RKO (cell line): ENCODE measurements at regions not wholly inside any gene's neighbourhood (a gene's known extent, or its start where the extent isn't known, plus 50 kb on each side); places are given as distances from the start of the nearest gene placed in this dataset.

Experiments
- DNase-seq: peaks from one replicate; pipeline ENCODE4 v3.0.0-alpha.2; 2016; ENCODE audit warnings: low spot score

DNA sequence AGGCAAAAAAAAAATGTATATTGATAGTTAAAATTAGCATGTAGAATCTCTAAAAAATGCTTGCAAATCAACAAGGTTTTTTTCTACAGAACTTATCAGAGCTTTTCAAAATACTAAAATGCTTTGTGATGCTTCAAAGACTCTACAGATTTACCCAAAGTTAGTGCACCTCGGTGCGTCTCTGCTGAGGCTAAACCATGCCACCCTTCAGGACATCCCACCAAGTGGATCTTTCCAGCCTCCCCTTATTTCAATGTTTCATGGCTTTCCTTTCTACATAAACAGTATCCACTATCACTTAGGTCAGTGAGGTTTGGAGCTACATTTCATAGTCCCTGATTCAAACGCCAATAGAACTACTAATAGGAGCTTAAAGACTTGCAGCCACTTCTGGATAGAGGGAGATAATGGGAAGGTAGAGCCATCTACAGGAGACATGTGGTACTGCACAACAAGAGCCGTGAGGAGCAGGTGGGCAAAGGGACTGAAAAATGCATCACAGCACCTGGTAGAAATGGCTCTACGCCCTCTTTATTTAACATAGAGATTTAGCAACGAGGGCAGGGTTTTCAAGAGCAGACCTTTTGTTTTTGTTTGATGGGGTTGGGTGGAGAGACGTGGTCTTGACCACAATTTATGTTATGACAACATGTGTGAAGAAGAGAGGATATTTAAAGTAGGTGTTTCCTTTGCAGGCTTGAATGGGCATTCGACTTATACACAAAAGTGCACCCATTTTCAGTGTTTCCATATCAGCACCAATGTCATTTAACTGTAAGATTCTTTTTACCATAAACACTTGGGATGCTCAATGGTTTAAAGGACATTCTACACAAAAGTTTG is 56.1 kb upstream of the SLC35G4 start:
- DNase-seq, result peak; percentile 70

DNA sequence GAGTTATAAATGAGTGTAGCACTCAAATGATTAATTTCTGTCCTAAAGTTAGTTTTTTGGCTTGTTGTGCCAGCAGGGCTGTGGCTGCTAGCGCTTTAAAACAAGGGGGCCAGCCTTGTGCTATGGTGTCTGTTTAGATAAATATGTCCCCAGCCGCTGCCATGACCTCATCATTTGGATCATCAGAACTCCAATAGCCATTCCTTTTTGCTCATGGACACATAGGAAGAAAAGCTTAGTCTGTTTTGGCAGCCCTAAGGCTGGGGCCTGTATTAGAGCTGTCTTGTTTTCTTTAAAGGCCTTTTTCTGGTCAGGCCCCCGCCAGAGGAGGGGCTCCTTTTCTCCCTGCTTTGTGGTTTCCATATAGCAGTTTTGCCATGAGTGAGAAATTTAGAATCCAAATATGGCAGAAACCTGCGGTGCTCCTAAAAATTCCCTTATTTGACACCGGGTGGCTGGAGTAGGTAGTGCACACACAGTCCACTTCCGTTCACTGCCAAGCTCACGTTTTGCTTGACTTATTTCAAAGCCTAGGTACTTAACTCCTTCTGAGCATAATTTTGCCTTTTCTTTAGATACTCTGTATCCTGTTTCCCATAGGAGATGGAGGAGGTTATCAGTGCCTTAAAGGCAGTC is 60.4 kb upstream of the SLC35G4 start:
- DNase-seq, result no peak

GRCh38 chr18:11548396-11548795 is 61.0 kb upstream of the SLC35G4 start:
- no peak for DNase-seq

DNA sequence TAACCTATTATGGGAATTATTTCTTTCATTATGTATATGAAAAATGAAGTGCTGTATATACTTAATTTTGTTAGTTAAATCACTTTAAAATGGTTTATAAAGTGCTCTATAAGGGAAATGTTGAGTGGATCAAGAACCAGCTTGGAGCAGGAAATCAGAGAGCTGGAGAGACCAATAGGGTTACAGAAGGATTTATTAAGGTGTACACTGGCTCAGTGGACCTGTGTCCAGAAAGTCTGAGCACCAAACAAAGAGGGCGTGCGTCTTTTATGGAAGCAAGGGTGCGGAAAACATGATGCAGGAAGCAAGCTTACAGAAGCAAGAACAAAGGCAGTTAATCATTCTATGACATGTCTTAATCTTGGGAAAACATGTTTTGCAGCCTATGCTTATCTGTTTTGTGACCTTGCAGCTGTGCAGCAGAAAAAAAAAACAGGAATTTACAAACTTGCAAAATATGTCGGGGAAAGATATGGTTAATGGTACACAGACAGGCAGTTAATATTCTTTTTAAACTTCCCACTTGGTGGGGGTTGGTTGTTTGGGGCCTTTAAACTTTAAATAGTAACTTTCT is 65.2 kb upstream of the SLC35G4 start:
- DNase-seq, result no peak

DNA sequence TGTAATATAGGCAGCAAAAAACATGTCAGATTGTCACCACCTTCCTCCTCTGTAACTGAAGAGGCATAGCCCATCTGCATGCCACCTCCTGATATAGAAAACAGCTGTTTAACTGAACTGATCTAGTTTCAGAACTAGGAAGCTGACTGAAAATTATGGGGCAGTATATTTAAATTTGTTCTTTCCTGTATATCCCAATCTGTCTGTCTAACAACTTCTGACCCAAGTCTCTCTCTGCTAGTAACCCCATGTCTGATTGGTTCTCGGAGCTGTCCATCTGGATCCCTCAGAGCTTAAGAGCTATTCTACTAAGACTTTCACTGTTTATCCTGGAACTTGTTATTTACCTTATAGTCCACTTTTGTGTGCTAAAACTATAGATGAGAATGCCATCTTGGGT is 68.2 kb upstream of the SLC35G4 start:
- DNase-seq, result no peak

GRCh38 chr18:11533942-11534496 is 75.4 kb upstream of the SLC35G4 start:
- DNase-seq, result no peak

GRCh38 chr18:11533513-11533890 is 75.9 kb upstream of the SLC35G4 start:
- DNase-seq, result no peak

GRCh38 chr18:11532758-11533512 is 76.5 kb upstream of the SLC35G4 start:
- DNase-seq, result no peak

GRCh38 chr18:11529081-11529480 is 80.3 kb upstream of the SLC35G4 start:
- no peak for DNase-seq

- DNase-seq, result no peak
These were observed 82.7 kb upstream of the SLC35G4 start for GRCh38 chr18:11526675-11527074.

GRCh38 chr18:11523804-11524203 is 85.6 kb upstream of the SLC35G4 start:
- DNase-seq, result no peak

- DNase-seq, result no peak
These were observed 86.4 kb upstream of the SLC35G4 start for GRCh38 chr18:11522992-11523391.

- DNase-seq, result no peak
These were observed 87.5 kb upstream of the SLC35G4 start for GRCh38 chr18:11521853-11522252.

GRCh38 chr18:11520536-11520935 is 88.9 kb upstream of the SLC35G4 start:
- DNase-seq, result no peak

DNA sequence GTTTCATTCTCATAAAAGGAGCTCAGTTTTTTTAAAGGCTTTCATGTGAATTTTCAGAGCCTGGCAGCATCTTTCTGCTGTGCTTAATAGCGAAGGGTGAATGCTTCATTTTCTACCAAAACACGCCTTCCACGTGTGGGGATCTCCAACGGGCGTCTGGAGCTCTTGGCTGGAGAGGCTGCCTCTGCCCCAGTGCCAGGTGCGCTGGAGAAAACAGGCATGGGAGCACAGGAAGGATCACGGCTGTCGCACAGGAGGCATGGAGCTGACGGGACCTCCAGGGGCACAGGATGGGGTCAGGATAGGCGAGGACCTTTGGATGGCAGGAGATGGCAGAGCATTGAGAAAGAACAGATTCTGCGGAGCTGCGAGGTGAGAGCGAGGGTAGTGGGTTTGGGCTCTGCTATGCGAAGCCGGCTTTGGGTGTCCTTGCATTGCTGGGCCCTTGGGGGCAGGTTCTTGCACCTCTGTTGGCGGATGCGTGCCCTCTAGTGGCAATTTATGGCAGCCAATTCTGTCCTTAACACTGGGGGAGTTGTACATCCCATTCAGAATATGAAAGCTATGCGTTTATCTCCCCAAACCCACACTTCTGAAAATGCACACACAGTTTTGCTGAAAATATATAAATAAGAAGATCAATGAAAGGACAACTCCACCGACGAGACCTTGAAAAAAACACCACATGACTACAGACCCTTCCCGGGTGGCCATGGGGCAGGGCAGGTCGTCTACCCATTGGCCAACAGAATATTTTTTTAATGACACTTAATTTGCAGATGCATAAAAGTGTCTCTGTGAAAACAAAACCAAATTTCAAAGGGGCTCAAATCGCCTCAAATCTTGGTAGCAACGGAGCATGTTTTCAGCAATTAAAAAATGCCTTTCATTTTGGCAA is 90.4 kb upstream of the SLC35G4 start:
- peak; percentile 67 for DNase-seq

DNA sequence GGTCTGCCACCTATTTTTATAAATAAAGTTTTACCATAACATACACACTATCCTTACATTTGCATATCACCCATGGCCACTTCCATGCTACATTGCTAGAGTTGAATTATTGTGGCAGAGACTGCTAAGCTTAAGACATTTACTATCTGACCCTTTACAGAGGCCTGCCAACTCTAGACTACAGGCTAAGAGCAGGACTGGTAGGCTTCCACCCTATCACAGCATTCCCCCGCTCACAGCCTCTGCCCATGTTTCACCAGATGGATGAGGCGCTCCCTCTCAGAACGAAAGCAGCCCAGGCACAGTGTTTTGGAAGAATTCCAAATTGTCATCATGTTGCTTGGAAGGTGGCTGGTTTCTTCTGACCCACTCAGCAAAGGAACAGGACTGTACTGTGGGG is 91.7 kb upstream of the SLC35G4 start:
- DNase-seq, result no peak

DNA sequence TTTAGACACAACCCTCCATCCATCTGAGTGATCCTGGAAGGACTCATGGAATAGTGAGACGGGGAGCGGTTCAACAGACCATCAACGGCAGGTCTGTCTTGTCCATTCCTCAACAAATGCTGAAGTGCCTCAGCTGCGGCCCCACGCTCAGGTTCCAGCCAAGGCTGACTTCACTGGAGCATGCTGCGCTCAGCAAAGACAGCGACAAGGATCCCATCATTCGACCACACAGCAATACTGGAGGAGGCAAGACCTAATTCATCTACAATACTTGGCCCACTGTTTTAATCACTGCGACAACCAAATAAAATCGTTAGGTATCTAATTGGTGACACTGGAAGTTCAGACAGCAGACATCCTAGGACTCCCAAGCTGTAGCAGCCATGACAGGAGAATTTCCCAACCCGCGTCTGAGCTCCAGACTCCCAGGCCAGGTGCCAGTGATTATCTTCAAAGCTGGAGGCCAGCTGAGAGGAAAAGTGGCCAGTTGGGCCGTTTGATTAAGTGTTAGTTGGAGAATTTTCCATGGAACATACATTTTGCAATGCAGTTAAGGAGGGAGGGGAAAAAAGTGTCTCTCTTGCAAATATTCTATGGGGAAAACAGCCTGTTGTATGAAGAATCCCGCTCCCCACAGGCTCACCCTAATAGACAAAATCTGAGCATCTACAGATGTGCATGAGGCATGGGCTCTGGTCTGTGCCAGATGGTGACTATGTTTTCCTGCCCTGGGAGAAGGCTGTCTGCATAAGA is 92.5 kb upstream of the SLC35G4 start:
- DNase-seq, result no peak

DNA sequence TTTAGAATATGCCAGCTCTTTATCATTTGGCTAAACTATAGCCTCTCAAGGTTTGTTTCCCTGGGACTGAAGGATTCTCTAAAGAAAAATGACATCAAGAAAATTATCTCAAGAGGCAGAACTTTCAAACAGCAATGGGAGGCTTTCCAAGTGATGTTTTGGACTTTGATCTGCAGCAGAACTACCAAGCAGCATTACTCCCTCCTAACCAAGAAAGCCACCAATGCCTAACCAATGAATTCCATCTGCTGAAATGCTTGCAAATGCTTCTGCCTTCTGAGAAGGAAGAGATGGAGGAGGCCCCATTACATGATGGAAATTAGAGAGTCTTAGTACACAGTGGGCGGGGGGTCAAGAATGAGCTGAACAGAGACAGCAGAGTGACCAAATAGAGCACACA is 95.1 kb upstream of the SLC35G4 start:
- DNase-seq, result no peak

DNA sequence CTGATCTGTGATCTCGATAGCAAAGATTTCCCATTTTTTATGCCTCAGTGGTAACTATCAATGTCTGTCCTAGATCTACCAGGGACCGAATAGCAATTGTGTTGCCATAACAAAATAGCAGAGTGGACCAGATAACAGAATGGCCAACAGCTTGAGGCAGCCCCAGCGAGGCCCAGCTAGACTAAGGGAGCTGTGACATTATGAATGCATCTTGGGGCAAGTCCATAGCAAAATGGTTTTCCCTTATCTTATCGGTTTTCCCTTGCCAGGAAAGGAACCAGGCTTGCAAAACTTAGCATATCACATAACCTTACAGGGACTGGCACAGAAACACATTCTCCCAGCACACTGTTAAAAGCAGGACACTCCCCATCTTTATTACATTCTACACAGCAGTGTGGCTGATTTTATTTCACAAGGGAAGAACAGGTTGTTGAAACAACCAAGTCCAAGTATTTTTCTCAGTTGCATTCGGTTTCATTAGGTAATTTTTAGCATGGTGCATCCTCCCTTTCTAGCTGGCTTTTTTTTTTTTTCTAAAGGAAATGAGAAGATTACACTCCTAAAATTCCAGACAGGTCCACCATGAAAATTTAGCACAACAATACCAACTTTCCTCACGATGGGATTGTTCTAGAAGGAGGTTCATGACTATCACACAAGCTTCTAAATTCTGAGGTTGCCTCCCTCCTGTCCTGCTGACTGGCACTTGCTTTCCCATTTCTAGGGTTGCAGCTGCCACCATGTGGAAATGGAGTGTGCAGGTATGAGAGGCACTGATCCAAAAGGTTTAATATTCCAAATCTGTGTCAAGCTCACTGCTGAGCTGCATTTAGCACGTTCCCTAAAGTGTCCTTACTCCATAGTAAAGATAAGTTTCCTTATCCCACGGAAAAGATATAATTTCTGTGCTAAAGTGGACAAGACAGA is 97.0 kb upstream of the SLC35G4 start:
- peak; percentile 7 for DNase-seq
